ENCODE measurements at regions not wholly inside any gene's neighbourhood (a gene's known extent, or its start where the extent isn't known, plus 50 kb on each side); places are given as distances from the start of the nearest gene placed in this dataset.
"Not testable (repeated sequence)": the region's sequence is repeated elsewhere in the genome, so short reads cannot be mapped to it uniquely, and the experiment has no call there.

DNA sequence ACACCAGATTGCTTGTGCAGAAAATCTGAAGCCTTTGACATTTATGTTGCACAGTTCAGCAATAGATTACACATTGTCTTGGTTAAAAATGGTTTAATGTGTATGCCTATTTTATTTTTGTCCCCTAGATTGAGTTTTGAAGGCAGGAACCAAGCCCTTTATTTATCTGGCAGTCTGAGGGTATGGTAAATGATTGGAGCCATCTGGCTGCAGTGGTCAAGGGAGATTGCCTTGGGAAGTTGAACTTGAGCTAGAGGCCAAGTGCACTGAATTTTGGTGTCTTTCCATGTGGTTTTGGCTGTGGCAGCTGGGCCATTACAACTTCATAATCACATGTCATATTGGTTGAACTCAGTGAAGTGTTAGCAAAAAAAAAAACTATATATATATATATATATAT is 248.7 kb upstream of the C2CD4B start:
- DNase-seq = no peak

DNA sequence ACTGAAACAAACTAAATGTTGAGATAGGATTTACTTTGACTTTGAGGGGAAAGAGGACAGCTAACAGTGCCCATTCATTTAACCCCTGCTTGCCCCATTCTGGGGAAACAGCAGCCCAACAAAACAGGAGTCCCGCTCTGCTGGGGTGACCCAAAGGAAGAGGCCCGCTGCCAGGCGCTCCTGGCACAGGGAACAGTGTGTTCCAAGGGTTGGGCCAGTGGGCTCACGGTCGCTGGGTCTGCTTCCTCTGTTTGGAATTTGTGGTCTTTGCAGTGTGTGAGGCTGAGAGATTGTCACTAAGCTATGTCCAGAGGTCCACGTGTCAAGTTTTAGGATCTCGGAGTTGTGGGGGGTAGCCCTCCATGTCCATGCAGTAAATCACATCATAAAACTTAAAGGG is 250.4 kb upstream of the C2CD4B start:
- no peak for DNase-seq

DNA sequence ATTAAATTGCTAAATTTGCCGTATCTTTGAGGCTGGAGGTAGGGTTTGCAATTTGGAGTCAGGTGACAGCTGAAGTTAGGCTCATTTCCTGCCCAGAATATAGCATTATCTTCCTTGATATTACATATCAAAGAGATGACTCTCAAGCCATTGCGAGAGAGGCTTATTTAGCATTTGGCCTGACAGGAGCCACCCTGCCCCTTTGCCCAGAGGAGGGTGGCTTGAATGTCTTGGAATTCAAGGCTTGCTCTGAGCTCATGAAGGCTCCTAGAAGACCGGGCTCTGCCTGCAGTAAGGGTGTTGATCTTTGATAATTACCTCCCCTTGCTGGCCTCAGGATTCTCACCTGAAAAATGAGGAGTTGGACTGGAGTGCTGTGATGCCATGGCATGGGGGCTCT is 251.4 kb upstream of the C2CD4B start:
- DNase-seq = no peak

DNA sequence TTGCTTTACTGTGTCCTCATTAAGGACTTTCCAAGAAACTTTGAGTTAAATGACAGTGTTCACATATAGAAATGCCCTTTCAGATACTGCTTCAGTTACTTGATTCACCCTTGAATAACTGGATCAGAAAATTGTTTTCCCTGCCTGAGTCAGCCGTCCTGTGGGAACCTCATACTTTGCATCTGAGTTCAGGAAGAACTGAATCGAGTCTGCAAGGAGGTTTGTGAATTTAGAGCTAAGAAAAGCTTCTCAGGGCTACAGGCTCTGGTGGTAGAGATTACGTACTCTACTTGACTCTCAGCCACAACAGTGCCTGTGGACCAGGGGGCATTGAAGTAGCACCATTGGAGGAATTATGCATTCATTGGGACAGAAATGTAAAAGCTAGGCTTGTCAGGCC is 252.4 kb upstream of the C2CD4B start:
- DNase-seq = no peak

DNA sequence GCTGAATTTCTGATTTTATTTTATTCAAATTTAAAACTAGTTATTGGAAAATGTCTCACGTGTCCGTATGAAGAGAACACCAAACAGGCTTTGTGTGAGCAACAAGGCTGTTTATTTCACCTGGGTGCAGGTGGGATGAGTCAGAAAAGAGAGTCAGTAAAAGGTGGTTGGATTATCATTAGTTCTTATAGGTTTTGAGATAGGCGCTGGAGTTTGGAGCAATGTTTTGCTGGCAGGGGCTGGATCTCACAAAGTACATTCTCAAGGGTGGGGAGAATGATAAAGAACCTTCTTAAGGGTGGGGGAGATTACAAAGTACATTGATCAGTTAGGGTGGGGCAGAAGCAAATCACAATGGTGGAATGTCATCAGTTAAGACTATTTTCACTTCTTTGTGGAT is 253.4 kb upstream of the C2CD4B start:
- DNase-seq = not testable (repeated sequence)

DNA sequence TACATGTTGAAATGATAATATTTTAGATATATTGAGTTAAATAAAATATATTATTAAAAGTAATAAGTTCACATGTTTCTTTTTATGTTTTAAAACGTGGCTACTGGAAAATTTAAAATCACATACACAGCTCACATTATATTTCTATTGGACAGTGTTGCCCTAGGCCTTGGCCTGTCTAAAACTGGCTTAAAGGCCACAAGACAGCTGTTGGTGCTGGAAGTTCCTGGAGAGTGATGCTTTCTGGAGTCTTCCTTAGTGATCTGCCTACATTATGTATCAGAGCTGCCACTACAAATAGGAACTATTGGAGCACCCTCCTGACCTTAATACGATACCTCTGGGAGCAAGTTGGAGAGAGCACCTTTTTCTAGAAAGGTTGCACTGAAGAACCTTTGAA is 254.1 kb upstream of the C2CD4B start:
- DNase-seq = no peak

GRCh38 chr15:62420371-62420770 is 255.3 kb upstream of the C2CD4B start:
- not testable (repeated sequence) for DNase-seq

DNA sequence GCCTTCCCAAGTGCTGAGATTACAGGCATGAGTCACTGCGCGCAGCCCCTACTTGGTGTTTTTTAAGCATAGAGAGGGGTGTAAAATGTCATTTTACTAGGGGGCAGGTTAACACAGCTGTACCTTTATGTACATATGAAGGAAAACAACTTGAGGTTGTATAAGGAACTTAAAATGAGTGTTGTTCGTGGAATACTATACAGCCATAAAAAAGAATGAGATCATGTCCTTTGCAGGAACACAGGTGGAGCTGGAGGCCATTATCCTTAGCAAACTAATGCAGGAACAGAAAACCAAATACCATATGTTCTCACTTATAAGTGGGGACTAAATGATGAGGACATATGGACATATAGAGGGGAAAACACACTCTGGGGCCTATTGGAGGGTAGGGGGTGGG is 256.2 kb upstream of the C2CD4B start:
- no peak for DNase-seq

GRCh38 chr15:62426387-62426956 is 261.4 kb upstream of the C2CD4B start:
- DNase-seq = no peak

DNA sequence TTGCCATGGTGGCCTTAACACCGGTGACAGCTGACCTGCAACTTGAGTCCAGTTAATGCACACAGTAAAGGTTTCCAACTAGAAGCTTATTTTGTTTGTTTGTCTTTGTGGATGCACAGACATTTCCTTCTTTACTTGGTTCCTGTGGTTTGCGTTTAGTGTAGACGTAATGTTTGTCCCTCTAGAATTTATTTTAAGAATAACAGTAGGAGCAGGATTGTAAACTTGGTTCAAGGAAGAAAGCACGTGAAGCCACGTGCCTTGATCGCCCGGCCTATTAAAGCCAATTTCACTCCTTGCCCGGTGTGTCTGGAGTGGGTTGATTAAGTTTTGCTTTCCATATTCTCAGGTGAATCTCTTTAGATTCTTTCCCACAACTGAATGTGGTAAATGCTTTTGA is 263.2 kb upstream of the C2CD4B start:
- DNase-seq = no peak

DNA sequence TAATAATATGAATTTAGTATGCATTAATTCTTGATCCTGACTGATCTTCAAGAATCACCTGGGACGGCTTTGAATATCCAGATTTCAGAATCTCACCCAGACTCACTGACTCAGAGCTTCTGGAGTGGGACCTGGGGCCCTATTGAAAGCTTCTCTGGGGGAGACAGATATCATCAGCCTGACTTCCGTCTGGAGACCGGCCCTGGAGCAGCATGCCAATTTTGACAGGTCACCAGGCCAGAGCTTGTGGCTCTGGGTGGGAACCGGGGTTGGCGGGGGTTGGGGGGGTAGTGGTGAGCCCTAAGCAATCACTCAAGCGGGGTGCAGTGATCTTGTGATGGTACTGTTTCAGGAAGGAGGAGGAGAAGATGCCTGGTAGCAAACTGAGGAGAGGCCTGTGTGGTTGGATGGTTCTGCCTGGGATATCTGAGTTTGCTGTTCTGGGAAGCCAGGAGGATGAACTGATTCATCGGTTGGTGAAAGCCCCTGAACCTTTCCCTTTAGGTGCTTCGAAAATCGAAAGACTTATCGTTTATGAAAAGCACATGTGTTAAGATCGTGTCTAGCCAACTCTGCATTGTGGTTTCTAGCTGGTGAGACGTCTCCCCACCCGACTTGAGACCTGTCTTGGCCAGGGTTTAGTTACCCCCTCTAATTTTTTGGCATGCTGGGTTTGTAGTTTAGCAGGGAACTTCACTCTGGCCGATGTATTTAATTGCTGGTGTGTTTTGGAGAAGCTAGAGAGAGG is 263.9 kb upstream of the C2CD4B start:
- DNase-seq = no peak

GRCh38 chr15:62430056-62430455 is 265.0 kb upstream of the C2CD4B start:
- DNase-seq = no peak

DNA sequence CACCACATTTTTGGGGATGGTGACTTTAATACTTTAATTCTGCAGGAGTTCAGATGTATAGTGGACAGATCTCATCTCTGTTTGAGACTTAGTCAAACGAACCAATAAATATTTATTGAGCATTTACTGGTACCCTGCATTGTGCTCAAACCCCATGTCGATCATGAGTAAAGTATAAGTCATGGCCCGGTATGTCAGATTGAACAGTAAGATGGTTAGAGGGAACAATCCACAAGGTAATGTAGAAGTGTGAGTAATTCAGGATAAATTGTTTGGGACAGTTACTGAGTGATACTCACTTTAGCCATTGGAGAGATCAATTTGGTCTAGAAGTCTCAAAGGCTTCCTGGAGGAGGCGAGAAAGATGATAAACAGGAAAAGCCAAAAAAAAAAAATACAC is 265.5 kb upstream of the C2CD4B start:
- no peak for DNase-seq

DNA sequence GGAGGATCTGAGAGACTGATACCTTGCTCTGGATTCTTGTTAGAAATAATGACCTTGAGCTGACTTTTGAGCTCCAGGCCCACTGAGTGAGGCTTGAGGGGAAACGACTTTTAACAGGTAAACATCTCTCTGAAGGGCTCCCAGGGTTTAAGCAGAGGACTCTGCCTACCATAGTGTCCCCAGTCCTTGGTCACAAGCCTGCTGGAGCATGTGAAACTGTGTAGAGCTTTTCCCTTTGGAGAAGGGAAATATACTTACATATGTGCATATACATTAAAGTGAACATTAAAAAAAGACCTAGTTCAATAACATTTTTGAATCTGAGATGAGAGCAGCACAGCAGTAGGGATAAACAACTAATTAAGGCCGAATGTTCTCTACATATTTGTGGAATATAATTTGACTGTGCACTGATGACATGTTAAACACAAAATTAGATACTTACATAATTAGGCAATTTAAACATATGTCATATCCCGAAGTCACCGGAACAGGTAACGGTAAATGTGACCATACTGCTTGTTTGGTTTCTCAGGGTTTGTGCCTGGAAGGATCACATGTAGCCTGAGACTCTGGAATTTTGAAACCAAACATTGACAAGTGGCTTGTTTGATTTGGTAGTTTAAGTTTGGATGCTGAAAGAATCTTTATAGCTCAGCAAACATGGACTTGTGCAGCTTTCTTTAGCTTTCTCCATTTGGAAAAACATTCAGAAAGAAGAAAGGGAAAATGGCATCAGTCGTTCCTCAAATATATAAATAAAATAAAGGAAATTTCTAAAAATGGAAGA is 266.1 kb upstream of the C2CD4B start:
- no peak for DNase-seq

DNA sequence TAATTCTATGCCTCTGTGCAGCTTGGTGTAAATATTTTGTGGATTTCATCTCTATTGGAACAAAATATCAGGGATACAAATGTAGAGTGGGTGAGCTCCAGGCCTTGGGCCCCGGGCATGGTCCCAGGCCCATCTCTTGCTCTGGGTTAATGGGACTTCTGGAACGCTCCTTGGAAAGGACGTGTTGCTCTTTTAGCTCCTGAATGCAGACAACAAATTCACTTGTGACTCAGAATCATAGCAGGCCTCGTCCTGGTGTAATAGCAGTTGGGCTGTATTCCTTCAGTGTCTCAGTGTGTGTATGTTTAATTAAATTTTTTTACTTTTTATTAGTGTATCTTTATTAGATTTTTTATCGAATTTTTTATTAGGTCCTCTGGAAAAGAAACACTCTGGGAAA is 266.7 kb upstream of the C2CD4B start:
- no peak for DNase-seq

DNA sequence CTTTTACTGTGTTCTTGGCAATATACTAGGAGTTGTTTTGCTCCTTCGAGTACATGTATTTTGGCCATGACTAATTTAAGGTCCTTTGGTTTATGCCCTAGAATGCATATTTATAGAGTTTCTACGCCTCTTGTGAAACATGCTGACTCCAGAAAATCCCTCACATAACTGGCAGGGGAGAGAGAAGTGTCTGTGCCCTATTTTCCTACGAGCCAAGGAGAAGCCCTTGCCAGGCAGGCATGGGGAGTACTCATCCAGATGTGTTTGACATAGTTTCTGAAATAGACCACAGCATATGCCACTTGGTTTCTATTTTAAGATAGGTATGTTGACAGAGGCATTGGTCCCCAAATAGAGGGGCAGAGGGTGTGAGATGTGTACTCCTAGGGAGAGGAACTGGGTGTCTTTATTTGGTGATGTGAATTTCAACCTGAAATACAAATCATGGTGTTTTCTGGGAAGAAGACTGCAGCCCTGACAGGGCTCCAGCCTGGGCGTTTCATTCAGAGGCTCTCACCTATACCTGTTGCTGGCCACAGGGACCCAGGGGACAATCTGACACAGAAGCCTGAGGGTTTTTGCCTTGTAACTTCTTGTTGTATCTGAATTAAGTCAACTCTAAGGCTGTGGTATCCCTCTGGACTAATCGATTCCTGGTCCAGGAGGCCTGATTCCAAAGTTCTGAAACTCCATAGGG is 267.8 kb upstream of the C2CD4B start:
- no peak for DNase-seq

DNA sequence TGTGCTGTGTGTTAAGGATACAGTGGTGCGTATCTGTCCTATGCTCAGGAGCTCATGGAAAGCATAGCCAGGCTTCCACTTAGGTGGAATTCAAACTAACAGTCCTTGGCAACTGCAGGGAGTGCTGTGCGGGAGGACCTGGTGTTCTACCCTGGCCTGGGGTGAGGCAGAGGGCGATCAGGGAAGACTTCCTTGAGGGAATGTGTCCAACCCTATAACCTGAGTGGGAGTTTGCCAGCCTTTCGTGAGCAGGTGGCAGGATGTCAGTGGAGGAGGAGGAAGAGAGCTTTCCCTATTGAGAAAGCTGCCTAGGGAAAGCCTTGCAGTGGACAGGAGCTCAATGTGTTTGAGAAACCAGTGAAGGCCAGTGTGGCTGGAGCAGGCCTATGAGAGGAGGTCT is 271.1 kb upstream of the C2CD4B start:
- no peak for DNase-seq

DNA sequence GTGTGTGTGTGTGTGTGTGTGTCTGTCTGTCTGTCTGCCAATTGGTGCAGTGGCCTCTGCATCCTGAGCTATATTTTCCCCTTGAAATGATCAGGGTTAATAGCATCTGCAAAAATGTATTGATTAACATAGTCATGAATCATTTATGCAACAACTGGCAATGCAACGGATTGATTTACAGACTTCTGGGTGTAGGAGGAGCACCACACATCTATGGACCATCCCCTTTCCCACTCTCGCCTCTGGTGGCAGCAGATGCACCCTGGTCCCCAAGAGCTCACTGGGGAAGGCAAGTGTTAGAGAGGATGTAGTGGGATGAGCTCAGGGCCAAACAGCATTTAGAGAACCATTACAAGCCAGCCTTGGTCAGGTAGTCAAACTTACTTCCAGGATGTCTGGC is 272.7 kb upstream of the C2CD4B start:
- no peak for DNase-seq

- DNase-seq = no peak
These were observed 274.5 kb upstream of the C2CD4B start for GRCh38 chr15:62439543-62440016.

GRCh38 chr15:62440362-62441105 is 275.4 kb upstream of the C2CD4B start:
- no peak for DNase-seq

DNA sequence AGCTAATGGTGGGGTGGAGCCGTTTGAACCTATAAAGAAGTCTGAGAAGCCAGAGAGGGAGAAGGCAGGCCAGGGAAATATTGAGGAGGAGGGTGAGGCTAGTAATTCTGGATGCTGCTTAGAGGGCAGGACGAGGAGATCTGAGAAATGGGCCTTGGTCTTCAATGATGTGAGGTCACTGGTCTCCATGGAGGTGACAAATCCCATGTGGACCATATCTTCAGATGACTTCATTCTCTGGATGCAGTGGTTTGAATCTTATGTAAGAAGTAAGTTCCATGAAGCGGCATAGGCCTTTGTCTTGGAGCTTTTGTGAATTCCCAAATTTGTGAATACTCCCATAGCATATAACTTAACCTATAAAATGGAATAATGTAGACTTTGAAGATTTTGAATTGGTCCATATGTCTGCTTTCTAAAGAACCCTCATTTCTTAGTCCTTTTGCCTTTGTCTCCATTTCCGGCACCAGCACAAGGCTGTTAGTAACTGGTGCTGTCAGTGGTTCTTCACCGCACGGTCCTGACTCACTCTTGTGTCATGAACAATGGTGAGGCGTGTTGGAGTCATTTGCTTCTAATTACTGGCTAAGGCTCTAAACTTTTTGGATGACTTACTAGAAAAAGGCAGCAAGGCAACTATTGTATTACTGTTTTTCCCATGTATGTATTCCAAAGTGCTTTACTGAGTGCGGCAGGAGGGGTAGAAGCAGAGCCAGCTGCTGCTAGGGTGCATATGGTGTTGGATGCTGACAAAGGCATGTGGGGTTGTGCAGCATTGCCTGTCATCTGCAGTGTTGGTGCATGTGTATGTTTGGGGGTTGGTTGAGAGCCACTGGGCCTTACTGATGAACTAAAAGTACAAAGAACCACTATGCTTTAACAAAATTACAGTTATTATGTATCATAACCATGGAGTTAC is 279.3 kb upstream of the C2CD4B start:
- no peak for DNase-seq

GRCh38 chr15:62445244-62445643 is 280.2 kb upstream of the C2CD4B start:
- DNase-seq = no peak
